Fibroblast of skin of right biceps (primary cell): ENCODE measurements at regions not wholly inside any gene's neighbourhood (a gene's known extent, or its start where the extent isn't known, plus 50 kb on each side); places are given as distances from the start of the nearest gene placed in this dataset.

Experiments used
- DNase-seq: peaks from one replicate; pipeline ENCODE4 v3.0.0-alpha.2; 2013

DNA sequence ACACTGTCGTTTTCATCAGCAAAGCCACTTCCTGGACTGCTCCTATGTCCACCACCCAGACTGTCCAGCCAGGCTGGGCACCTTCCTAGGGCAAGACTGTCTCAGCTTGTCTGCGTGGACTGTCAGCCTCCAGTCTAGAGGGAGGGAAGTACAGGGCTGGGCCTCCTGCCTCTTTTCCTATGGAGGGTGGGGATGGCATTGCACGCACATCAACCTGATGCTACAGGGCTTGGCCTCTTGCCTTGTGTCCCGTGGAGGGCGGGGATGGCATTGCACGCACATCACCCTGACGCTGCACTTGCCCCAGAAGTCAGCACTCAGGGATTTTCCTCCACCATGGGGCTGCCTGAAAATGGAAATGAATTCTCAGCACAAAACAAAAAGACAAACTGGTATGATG, 304.2 kb upstream of the CDH4 start:
- DNase-seq: no peak

GRCh38 chr20:60948224-60948623, 303.8 kb upstream of the CDH4 start:
- no peak for DNase-seq

DNA sequence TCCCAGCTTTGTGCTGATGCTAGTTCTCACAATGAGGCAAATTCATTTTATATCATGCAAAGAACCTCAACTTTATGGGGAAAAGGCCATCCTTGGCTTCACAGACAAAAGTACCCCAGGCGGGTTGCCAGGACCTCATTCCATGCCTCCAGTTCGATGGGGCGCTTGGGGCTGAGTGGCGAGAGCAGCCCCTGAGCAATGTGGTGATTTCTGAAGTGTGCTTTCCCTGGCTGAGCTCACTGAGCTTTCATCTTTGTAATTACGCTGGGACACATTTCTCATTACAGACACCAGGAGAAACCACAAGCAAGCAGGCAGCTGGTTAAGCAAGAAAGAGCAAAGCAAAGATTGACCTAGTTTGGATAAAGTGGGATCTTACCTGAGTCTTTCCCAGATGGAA, 301.5 kb upstream of the CDH4 start:
- no peak for DNase-seq

GRCh38 chr20:60950974-60951373, 301.1 kb upstream of the CDH4 start:
- no peak for DNase-seq

- no peak for DNase-seq
Measured at GRCh38 chr20:60952861-60953260, 299.2 kb upstream of the CDH4 start.

DNA sequence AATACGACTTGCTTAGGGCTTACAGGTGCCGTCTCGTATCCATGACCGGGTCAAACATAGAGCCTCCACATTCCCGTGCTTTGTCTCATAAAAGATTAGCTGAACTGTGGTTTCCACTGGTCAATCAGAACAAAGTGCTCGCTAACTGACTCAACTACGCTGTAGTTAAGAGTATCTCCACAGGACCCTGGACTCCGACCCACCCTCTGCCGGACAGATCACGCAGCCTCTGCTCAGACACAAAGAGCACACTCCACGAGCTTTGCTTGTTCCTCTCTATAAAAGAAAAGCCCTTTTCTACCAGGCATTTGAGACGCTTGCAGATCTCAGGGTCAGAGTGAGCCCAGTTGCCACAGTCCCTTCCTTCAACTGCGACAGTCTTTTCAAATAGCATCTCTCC, 298.7 kb upstream of the CDH4 start:
- DNase-seq: no peak

GRCh38 chr20:60955706-60956105, 296.4 kb upstream of the CDH4 start:
- DNase-seq: no peak

- no peak for DNase-seq
Measured at GRCh38 chr20:60956194-60956593, 295.9 kb upstream of the CDH4 start.

DNA sequence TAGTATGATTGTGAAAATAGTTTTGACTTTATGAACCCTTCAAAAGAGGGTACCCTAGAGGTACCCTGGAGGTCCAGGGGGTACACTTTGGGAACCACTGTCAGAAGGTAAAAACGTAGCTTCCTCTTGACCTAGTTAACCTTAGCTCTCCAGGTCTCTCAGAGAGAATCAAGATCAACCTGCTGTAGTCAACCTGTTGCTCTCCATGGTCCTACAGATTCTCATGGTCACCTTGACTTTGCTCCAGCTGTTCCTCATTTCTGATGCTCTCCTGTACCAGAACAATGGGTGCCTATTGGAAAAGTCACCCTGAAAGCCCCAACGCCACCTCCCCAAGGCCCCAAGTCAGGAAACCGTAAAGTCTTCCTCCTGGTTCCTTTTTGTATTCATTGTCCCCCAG, 294.4 kb upstream of the CDH4 start:
- no peak for DNase-seq

DNA sequence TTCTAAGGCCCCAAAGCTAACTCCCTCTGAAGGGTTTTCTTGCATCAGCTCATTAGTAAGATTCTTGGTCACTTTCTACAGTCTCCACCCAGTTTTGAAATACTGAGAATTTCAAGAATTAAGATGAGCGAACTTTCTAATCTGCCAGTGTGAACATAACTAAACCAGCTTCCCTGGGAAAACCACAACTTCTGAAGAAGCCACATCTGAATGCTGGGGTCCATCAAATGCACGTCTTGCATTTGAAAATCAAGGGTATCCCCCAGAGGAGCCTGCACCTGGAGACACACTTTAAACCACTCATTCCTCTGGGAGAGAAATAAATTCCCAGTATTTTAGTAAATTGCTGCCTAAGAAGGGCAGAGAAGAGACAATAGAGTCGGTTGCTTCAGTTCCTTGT, 292.1 kb upstream of the CDH4 start:
- no peak for DNase-seq

- no peak for DNase-seq
Measured at GRCh38 chr20:60960500-60960899, 291.6 kb upstream of the CDH4 start.

DNA sequence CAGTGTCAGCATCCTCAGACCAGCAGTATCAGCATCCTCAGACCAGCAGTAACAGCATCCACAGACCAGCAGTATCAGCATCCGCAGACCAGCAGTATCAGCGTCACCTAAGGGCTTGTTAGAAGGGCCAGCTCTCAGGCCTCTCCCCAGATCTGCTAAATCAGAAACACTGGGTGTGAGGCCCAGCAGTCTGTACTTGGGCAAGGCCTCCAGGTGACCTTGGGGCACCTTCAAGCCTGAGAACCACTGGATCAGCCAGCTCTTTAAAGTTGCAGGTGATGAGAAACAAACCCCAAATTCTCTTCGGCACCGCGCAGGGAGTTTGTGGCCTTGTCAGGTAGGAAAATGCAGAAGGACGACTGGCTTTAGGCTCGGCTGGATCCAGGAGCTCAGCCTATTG, 290.5 kb upstream of the CDH4 start:
- DNase-seq: no peak

DNA sequence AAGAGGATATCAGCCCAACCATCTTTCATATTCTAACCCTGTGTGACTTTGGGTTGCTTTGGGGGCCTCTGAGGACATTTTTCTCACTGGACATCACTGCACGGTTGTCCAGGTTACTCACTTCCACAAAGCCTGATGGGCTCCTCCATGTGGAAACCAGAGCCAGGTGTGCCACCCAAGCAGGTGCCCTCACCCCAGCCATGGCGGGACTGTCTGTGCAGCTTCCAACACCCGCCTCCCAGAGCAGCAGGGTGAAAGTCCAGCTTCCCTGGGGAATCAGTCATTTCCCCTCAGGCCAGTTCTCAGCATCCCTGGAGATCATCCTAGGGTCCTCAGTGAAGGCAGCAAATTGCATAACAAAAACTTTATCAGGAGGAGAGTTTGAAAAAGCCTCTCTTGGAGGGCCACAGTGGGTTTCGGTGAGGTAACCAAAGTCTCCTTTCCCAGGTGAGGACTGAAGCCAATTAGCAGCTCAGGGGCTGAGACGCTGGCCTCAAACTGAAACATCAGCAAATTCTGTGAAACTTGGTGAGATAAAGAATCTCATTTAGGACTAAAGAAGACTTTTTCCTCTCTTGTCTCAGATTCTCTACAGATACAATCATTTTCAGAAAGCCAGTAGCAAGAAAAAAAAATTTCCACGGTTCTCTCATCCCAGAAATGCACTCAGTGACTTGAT, 289.6 kb upstream of the CDH4 start:
- no peak for DNase-seq

DNA sequence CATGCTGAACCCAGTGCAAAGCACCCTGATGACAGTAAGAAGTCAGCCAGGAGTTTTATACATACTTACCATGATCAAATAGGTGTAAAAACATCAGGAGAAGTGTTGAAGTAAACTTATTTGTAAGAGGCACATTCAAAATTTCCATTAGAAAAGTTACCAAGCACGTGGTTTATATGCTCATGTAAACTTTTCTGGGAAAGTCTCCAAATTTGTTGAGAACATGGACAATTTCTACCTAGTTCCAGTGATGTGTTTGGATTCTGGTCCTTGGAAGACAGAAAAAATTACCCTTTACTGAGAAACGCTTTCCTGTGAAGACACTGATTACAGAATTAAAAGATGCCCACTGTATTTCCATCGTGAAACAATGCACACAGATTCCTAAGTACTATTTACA, 288.9 kb upstream of the CDH4 start:
- DNase-seq: no peak

- DNase-seq: no peak
Measured at GRCh38 chr20:60964911-60965310, 287.1 kb upstream of the CDH4 start.

GRCh38 chr20:60966031-60966430, 286.0 kb upstream of the CDH4 start:
- DNase-seq: no peak

GRCh38 chr20:60966766-60967165, 285.3 kb upstream of the CDH4 start:
- no peak for DNase-seq

- DNase-seq: no peak
Measured at GRCh38 chr20:60967431-60968316, 284.4 kb upstream of the CDH4 start.

DNA sequence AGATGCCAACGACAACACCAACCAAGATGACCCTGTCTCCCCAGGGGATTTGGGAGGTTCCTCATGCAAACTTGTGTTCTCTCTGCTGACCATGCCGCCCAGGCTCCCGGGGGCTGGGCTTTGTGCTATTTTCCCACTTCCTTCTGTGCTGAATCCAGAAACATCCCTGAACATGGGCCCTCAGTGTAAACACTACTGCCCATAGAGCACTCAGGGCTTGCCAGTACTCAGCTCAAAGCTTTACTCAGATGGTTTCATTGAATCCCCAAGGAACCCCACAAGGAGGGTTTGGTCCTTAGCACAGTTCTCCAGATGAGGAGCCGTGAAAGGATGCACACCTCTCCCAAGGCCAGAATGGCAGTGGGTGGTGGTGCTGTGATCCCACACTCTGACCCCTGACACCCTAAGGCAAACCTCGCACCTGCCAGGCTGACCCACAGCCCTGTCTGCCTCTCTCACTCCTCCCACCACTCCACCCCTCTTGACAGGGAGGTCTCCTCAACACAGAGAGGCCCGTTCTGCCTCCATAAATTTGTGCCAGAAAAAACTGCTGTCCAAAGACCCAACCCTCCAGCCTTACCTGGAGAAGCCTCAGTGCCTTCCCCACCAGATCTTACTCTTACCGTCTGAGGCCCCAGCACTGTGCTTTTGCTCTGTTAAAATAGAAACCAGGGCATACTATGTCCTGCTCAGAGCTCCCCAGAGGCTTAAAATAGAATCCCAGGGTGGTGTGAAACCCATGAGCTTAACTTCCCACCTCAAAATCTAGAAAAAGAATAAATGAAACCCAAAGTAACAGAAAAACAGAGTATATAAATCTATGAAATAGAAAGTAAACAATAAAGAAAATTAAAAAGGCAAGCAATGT, 283.0 kb upstream of the CDH4 start:
- no peak for DNase-seq

- DNase-seq: no peak
Measured at GRCh38 chr20:60970601-60971000, 281.5 kb upstream of the CDH4 start.

DNA sequence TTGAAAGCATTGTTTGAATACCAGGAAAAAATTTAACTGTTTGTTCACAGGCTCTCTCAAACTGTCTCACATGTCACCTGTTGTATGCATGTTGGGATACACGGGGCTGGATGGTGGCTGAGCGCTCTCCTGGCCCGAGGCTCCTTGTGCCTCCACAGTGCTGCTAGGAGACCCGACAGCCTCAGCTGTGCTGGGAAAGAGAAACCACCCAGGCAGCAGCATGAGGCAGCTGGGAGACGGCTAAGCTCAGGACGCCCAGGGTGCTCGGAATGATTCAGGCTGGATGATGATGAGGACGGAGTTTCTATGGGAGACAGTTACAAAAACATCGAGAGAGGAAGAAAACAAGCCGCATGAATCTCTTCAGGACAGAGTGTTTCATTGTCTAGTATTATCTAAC, 278.0 kb upstream of the CDH4 start:
- no peak for DNase-seq

DNA sequence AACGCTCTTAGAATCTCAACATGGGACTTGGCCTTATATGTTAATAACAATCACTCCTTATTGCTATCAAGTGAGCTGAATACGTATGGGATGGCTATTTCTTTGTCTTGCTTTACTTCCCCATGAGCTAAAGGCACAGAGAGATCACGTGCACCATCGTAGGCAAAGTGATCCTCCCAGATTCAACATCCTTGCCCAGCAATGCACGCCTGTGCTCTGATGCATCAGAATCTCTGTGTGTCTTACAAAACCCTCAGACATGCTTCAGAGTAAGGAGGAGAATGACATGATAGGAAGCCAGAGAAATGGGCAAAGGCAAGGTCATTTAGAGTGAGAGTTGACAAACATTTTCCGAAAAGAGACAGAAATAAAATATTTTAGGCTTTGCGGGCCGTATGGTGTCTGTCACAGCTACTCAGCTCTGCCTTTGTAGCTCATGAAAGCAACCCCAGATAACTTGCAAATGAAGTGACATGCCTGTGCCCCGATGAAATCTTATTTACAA, 277.6 kb upstream of the CDH4 start:
- no peak for DNase-seq

DNA sequence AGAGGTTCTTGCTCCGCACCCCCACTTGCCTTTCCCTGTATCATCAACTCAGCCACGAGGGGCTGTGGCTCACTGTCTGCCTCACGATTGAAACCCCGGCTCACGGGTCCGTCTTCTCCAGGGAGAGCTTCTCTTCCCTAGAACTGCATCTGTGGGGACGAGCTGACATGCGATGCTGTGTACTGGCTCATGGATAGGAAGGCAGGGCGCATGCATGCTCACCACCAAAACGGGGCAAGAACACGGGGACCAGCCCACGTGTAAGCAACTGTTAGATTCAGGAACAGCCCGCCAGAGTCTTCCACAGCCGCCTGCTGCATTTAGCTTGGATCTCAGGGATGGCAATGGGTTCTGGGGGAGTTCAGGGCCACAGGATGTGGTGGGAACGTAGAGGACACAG, 275.9 kb upstream of the CDH4 start:
- no peak for DNase-seq
